MCF 10A (cell line): ENCODE measurements at regions not wholly inside any gene's neighbourhood (a gene's known extent, or its start where the extent isn't known, plus 50 kb on each side); places are given as distances from the start of the nearest gene placed in this dataset.

Experiments
- BruUV-seq: library from RNA; stranded (reverse); fragments of 400-500 nt; replicated peaks from 2 replicates; lab custom pipeline; 2021; lab: Mats Ljungman, UMichigan
- CTCF ChIA-PET: fragments of 300-600 bp; sonication (Branson Sonifier 250); formaldehyde crosslinking; extraction: SDS; loops from one replicate; lab custom pipeline; 2021; ENCODE audit warnings: antibody characterized with exemption, inconsistent platforms; lab: Yijun Ruan, JAX
- POLR2A ChIA-PET: fragments of 300-600, 350-650 bp; sonication (Branson Sonifier 250); formaldehyde crosslinking; extraction: SDS; loops from one replicate; lab custom pipeline; 2020; ENCODE audit warnings: antibody characterized with exemption, inconsistent platforms; lab: Yijun Ruan, JAX
- DNase-seq: peaks from one replicate; pipeline ENCODE4 v3.0.0-alpha.2; 2018; ENCODE audit not compliant: unreplicated experiment
- H3K27ac Mint-ChIP-seq: one replicate; pipeline ENCODE4 v1.8.0; 2022; ENCODE audit warnings: mild to moderate bottlenecking, low read depth, mixed read lengths; ENCODE audit not compliant: unreplicated experiment
- H3K27me3 Mint-ChIP-seq: one replicate; pipeline ENCODE4 v1.8.0; 2022; ENCODE audit warnings: mixed read lengths; ENCODE audit not compliant: insufficient read depth, unreplicated experiment
- H3K36me3 Mint-ChIP-seq: one replicate; pipeline ENCODE4 v1.8.0; 2022; ENCODE audit warnings: mild to moderate bottlenecking, moderate library complexity, mixed read lengths; ENCODE audit not compliant: insufficient read depth, unreplicated experiment
- H3K4me1 Mint-ChIP-seq: one replicate; pipeline ENCODE4 v1.8.0; 2022; ENCODE audit warnings: mixed read lengths; ENCODE audit not compliant: insufficient read depth, unreplicated experiment
- H3K4me3 Mint-ChIP-seq: one replicate; pipeline ENCODE4 v1.8.0; 2022; ENCODE audit warnings: mild to moderate bottlenecking, moderate library complexity, mixed read lengths; ENCODE audit not compliant: unreplicated experiment
- H3K9me3 Mint-ChIP-seq: one replicate; pipeline ENCODE4 v1.8.0; 2022; ENCODE audit warnings: mixed read lengths; ENCODE audit not compliant: unreplicated experiment
- intact Hi-C: fragments of 100-400 bp; cut with micrococcal nuclease; formaldehyde crosslinking; loops from 2 replicates; pipeline ENCODE4 v1.14.1; 2022
- TF ChIP-seq, protein P1 (sequence below): fragments of 200-600 bp; IDR thresholded peaks from one replicate; pipeline ENCODE4 v1.8.0; 2022; ENCODE audit warnings: antibody characterized with exemption, mild to moderate bottlenecking; ENCODE audit not compliant: unreplicated experiment

DNA sequence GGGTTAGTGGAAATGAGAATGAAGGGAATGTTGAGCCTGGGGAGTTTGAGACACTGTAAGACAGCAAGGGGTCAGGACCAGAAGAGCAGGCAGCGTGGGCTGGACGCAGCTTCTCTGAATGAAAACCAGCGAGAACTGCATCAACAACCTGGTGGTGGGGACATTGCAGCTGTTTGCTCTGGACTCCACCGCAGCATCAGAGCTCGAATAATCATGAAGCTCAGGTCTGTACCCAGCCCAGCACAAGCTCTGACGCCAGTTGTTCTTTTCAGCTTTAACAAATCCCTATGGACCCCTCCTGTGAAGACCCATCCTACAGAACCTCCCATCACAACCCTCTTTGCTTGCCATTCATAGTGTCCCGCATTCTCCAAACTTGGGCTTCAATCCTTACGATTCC is 106.8 kb upstream of the PNPLA4 start:
- no TSS peak for BruUV-seq
- CTCF ChIA-PET: interaction anchor here (0.7 to 1.1 kb wide), 2 partner anchors 12 to 37 kb away, joined by 3 to 4 read pairs; no protein-coding TSS in a partner anchor
- H3K4me3 Mint-ChIP-seq: no peak overlapping the region
- H3K4me1 Mint-ChIP-seq: no peaks in the 10 kb centered on the region
- no peaks in the 10 kb centered on the region for H3K9me3 Mint-ChIP-seq
- no peaks in the 10 kb centered on the region for H3K27me3 Mint-ChIP-seq
- intact Hi-C loops: no loop called here
- no peak for DNase-seq
- POLR2A ChIA-PET: no interaction called here
- no peak overlapping the region for H3K27ac Mint-ChIP-seq
- H3K36me3 Mint-ChIP-seq: no peaks in the 10 kb centered on the region
- TF ChIP-seq, protein P1, sequence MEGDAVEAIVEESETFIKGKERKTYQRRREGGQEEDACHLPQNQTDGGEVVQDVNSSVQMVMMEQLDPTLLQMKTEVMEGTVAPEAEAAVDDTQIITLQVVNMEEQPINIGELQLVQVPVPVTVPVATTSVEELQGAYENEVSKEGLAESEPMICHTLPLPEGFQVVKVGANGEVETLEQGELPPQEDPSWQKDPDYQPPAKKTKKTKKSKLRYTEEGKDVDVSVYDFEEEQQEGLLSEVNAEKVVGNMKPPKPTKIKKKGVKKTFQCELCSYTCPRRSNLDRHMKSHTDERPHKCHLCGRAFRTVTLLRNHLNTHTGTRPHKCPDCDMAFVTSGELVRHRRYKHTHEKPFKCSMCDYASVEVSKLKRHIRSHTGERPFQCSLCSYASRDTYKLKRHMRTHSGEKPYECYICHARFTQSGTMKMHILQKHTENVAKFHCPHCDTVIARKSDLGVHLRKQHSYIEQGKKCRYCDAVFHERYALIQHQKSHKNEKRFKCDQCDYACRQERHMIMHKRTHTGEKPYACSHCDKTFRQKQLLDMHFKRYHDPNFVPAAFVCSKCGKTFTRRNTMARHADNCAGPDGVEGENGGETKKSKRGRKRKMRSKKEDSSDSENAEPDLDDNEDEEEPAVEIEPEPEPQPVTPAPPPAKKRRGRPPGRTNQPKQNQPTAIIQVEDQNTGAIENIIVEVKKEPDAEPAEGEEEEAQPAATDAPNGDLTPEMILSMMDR: no peak

DNA sequence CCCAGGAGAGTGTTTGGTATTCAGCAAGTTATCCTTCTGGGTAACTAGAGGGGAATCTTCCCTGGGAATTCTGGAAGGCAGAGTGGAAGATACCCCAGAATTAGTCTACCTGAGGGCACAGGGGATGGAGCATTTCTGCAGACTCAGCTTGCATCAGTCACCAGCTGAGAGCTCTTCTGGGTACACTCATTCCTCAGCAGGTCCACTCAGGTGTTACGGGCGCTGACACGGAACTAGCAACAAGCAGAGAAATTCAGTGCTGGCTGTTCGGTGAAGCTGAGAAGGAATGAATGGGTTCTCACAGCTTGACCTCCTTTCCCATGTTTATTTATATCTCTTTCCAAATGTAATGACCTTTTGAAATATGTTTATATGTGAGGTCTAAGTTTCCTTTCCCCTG is 106.0 kb upstream of the PNPLA4 start:
- H3K9me3 Mint-ChIP-seq: no peaks in the 10 kb centered on the region
- BruUV-seq: no TSS peak
- H3K27ac Mint-ChIP-seq: no peak overlapping the region
- ChIA-PET CTCF (no interaction called here), POLR2A (interaction anchor here (0.7 kb wide), 1 partner anchor 56 kb away, joined by 4 read pairs; no protein-coding TSS in a partner anchor)
- no peaks in the 10 kb centered on the region for H3K36me3 Mint-ChIP-seq
- TF ChIP-seq, protein P1: no peak
- intact Hi-C loops: no loop called here
- H3K4me1 Mint-ChIP-seq: no peaks in the 10 kb centered on the region
- H3K27me3 Mint-ChIP-seq: no peaks in the 10 kb centered on the region
- H3K4me3 Mint-ChIP-seq: no peak overlapping the region
- no peak for DNase-seq

DNA sequence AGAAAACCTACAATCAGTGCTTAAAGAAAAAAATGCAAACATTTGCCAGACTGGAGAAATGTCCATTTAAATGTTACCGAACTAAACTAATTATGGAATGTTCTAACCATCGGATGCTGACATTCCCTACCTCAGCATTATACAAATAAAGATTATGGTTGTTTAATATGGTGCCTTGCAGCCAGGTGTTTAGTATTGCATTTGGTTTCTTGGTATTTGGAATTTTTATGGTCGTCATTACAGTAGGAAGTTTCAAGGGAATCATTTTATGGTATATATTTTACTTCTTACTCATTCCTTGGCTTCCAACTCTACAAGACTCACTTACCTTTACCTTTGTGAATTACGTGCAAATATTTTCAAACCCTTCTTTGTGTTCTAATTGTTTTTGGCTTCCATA is 103.1 kb upstream of the PNPLA4 start:
- Mint-ChIP-seq H3K9me3 (peaks cover 12% of the 10 kb centered on the region), H3K4me1 (no peaks in the 10 kb centered on the region), H3K36me3 (peaks cover 4% of the 10 kb centered on the region), H3K27me3 (no peaks in the 10 kb centered on the region), H3K27ac (no peak overlapping the region), H3K4me3 (no peak overlapping the region)
- TF ChIP-seq, protein P1: no peak
- BruUV-seq: no TSS peak
- intact Hi-C loops: no loop called here
- POLR2A ChIA-PET: no interaction called here
- CTCF ChIA-PET: interaction anchor here (0.6 kb wide), 1 partner anchor 1670 kb away, joined by 3 read pairs; no protein-coding TSS in a partner anchor
- no peak for DNase-seq

DNA sequence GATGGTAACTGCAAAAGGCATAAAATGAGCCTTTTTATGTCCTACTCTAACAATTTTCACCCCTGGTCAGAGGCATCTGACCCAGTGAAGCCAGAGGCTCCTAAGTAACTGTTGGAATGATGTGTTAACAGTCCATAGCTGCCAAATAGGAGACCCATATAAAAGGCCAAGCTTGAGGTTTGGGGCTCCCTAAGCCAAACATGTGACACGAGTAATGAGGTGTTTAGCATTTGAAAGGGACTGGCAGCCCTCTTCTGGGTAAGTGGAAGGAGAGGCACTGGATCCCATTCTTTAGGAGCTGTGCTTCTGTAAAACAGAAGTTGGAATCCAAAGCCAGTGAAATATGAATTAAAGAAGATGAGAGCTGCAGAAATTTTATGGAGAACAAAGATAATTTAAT is 100.6 kb upstream of the PNPLA4 start:
- DNase-seq: no peak
- ChIA-PET CTCF (no interaction called here), POLR2A (no interaction called here)
- BruUV-seq: no TSS peak
- intact Hi-C loops: no loop called here
- H3K9me3 Mint-ChIP-seq: peaks cover 20% of the 10 kb centered on the region
- no peaks in the 10 kb centered on the region for H3K4me1 Mint-ChIP-seq
- H3K36me3 Mint-ChIP-seq: peaks cover 4% of the 10 kb centered on the region
- H3K4me3 Mint-ChIP-seq: no peak overlapping the region
- no peaks in the 10 kb centered on the region for H3K27me3 Mint-ChIP-seq
- H3K27ac Mint-ChIP-seq: no peak overlapping the region
- TF ChIP-seq, protein P1: no peak
